NCI-H146 (cell line): ENCODE measurements at regions not wholly inside any gene's neighbourhood (a gene's known extent, or its start where the extent isn't known, plus 50 kb on each side); places are given as distances from the start of the nearest gene placed in this dataset.

Source experiments
- DNase-seq: peaks from one replicate; lab custom pipeline; 2025; lab: John Stamatoyannopoulos, UW

- DNase-seq = no peak
Measured at GRCh38 chr22:48640890-48641841, 1186.5 kb downstream of the BRD1 start.

- no peak for DNase-seq
Measured at GRCh38 chr22:48639896-48640748, 1187.6 kb downstream of the BRD1 start.

GRCh38 chr22:48639021-48639795 is 1188.5 kb downstream of the BRD1 start:
- DNase-seq = no peak

- no peak for DNase-seq
Measured at GRCh38 chr22:48637231-48637630, 1190.4 kb downstream of the BRD1 start.

- no peak for DNase-seq
Measured at GRCh38 chr22:48636746-48637145, 1190.9 kb downstream of the BRD1 start.

GRCh38 chr22:48635816-48636215 is 1191.9 kb downstream of the BRD1 start:
- peak; percentile 79 for DNase-seq

GRCh38 chr22:48635031-48635430 is 1192.6 kb downstream of the BRD1 start:
- DNase-seq = no peak

GRCh38 chr22:48633996-48634836 is 1193.5 kb downstream of the BRD1 start:
- no peak for DNase-seq

GRCh38 chr22:48632646-48633246 is 1194.9 kb downstream of the BRD1 start:
- no peak for DNase-seq

- DNase-seq = no peak
Measured at GRCh38 chr22:48631288-48631863, 1196.3 kb downstream of the BRD1 start.

- no peak for DNase-seq
Measured at GRCh38 chr22:48630848-48631247, 1196.8 kb downstream of the BRD1 start.

GRCh38 chr22:48630433-48630754 is 1197.3 kb downstream of the BRD1 start:
- peak; percentile 97 for DNase-seq

- no peak for DNase-seq
Measured at GRCh38 chr22:48629631-48630432, 1197.8 kb downstream of the BRD1 start.

GRCh38 chr22:48628891-48629543 is 1198.7 kb downstream of the BRD1 start:
- DNase-seq = no peak

GRCh38 chr22:48627966-48628365 is 1199.7 kb downstream of the BRD1 start:
- no peak for DNase-seq

GRCh38 chr22:48627203-48627602 is 1200.5 kb downstream of the BRD1 start:
- DNase-seq = no peak

GRCh38 chr22:48624401-48624800 is 1203.3 kb downstream of the BRD1 start:
- DNase-seq = no peak

- no peak for DNase-seq
Measured at GRCh38 chr22:48622891-48623545, 1204.7 kb downstream of the BRD1 start.

GRCh38 chr22:48621085-48621484 is 1206.6 kb downstream of the BRD1 start:
- DNase-seq = no peak
